PC-9 (cell line): ENCODE measurements at regions not wholly inside any gene's neighbourhood (a gene's known extent, or its start where the extent isn't known, plus 50 kb on each side); places are given as distances from the start of the nearest gene placed in this dataset.

Experiments used
- BruUV-seq: library from RNA; stranded (reverse); fragments of 400-500 nt; replicated peaks from 2 replicates; lab custom pipeline; 2021; lab: Mats Ljungman, UMichigan
- CTCF ChIA-PET: fragments of 300-600 bp; sonication (Branson Sonifier 250); formaldehyde crosslinking; loops from one replicate; lab custom pipeline; 2022; ENCODE audit warnings: antibody characterized with exemption; lab: Charles Lee
- POLR2A ChIA-PET: fragments of 300-600 bp; sonication (Branson Sonifier 250); formaldehyde crosslinking; loops from one replicate; lab custom pipeline; 2022; ENCODE audit warnings: antibody characterized with exemption; ENCODE audit not compliant: unreplicated experiment; lab: Charles Lee
- DNase-seq, 2 experiments: peaks; one replicate each; pipeline versions ENCODE4 v3.0.0 to v3.0.0-alpha.2; 2015 to 2022; ENCODE audit warnings: mixed read lengths in 1 of 2
- H2AFZ ChIP-seq: fragments of 200-600 bp; sonication (generic); 2 replicates; pipeline ENCODE4 v1.8.1; 2017; ENCODE audit warnings: antibody characterized with exemption
- H3F3A ChIP-seq: fragments of 200-600 bp; sonication (generic); 2 replicates; pipeline ENCODE4 v1.8.1; 2017; ENCODE audit warnings: antibody characterized with exemption, mild to moderate bottlenecking, low read depth; ENCODE audit not compliant: insufficient read depth
- H3K27ac ChIP-seq: fragments of 200-600 bp; sonication (generic); 2 replicates; pipeline ENCODE4 v1.6.1; 2016; ENCODE audit warnings: mixed run types
- H3K27me3 ChIP-seq: fragments of 200-600 bp; sonication (generic); 2 replicates; pipeline ENCODE4 v1.6.1; 2016; ENCODE audit warnings: low read depth, mixed run types; ENCODE audit not compliant: insufficient read depth
- H3K36me3 ChIP-seq: fragments of 200-600 bp; sonication (generic); 2 replicates; pipeline ENCODE4 v1.6.1; 2016; ENCODE audit warnings: low read depth, mixed run types
- H3K4me1 ChIP-seq: fragments of 200-600 bp; sonication (generic); replicated peaks from 2 replicates; pipeline ENCODE4 v1.6.1; 2016; ENCODE audit warnings: mixed run types; ENCODE audit not compliant: insufficient read depth
- H3K4me2 ChIP-seq: fragments of 200-600 bp; sonication (generic); 2 replicates; pipeline ENCODE4 v1.6.1; 2017; ENCODE audit warnings: mixed run types
- H3K4me3 ChIP-seq: fragments of 200-600 bp; sonication (generic); 2 replicates; pipeline ENCODE4 v1.6.1; 2016; ENCODE audit warnings: mixed run types
- H3K79me2 ChIP-seq: fragments of 200-600 bp; sonication (generic); 2 replicates; pipeline ENCODE4 v1.6.1; 2017; ENCODE audit warnings: low read depth, mixed run types
- H3K9me2 ChIP-seq: fragments of 200-600 bp; sonication (generic); 2 replicates; pipeline ENCODE4 v1.8.1; 2017; ENCODE audit warnings: mild to moderate bottlenecking; ENCODE audit not compliant: insufficient read depth
- H3K9me3 ChIP-seq: fragments of 200-600 bp; sonication (generic); 2 replicates; pipeline ENCODE4 v1.8.1; 2016; ENCODE audit warnings: low read depth; ENCODE audit not compliant: insufficient read depth
- H4K20me1 ChIP-seq: fragments of 200-600 bp; sonication (generic); 2 replicates; pipeline ENCODE4 v1.8.1; 2017; ENCODE audit not compliant: insufficient read depth
- CTCF ChIP-seq: fragments of 200-600 bp; sonication (generic); conservative IDR thresholded peaks from 2 replicates; pipeline ENCODE4 v1.6.1; 2017; ENCODE audit warnings: mixed run types, antibody characterized with exemption, mild to moderate bottlenecking, moderate library complexity
- EZH2 ChIP-seq: fragments of 200-600 bp; sonication (generic); IDR thresholded peaks from 2 replicates; pipeline ENCODE4 v1.8.0; 2017; ENCODE audit warnings: antibody characterized with exemption, low read depth
- intact Hi-C: fragments of 100-400 bp; cut with micrococcal nuclease; formaldehyde crosslinking; loops from one replicate; pipeline ENCODE4 v1.10.0; 2022; ENCODE audit not compliant: unreplicated experiment

GRCh38 chr19:31694761-31695160 is 345.5 kb upstream of the TSHZ3 start:
- intact Hi-C loops = no loop called here
- Histone ChIP-seq H3K4me3 (no peak overlapping the region), H3K79me2 (no peaks in the 10 kb centered on the region), H3K9me3 (no peaks in the 10 kb centered on the region), H3F3A (no peaks in the 10 kb centered on the region), H3K4me2 (no peak overlapping the region), H3K27me3 (peaks cover 4% of the 10 kb centered on the region; the same call in 1 of the 2 replicates), H3K4me1 (no peaks in the 10 kb centered on the region), H4K20me1 (no peaks in the 10 kb centered on the region), H3K9me2 (no peaks in the 10 kb centered on the region), H3K36me3 (no peaks in the 10 kb centered on the region), H2AFZ (no peak overlapping the region), H3K27ac (no peak overlapping the region)
- ChIA-PET CTCF (no interaction called here), POLR2A (no interaction called here)
- no peak for TF ChIP-seq EZH2
- TF ChIP-seq CTCF = no peak
- DNase-seq = no peak
- no TSS peak for BruUV-seq

- no peaks in the 10 kb centered on the region for H3K9me3 ChIP-seq
- TF ChIP-seq EZH2 (no peak), CTCF (no peak)
- no peaks in the 10 kb centered on the region for H3K27me3 ChIP-seq
- DNase-seq = no peak
- H3K4me3 ChIP-seq = no peak overlapping the region
- no peaks in the 10 kb centered on the region for H3K4me1 ChIP-seq
- CTCF ChIA-PET = no interaction called here
- H3K4me2 ChIP-seq = no peak overlapping the region
- no peaks in the 10 kb centered on the region for H3K36me3 ChIP-seq
- POLR2A ChIA-PET = no interaction called here
- intact Hi-C loops = no loop called here
- H3K27ac ChIP-seq = no peak overlapping the region
- no peaks in the 10 kb centered on the region for H3K9me2 ChIP-seq
- no peaks in the 10 kb centered on the region for H3K79me2 ChIP-seq
- BruUV-seq = no TSS peak
- no peaks in the 10 kb centered on the region for H3F3A ChIP-seq
- H4K20me1 ChIP-seq = 0 out of 2 replicates have a peak, but pooled peaks cover 2% of the 10 kb centered on the region
- no peak overlapping the region for H2AFZ ChIP-seq
These were observed 350.2 kb upstream of the TSHZ3 start for GRCh38 chr19:31699421-31699820.

GRCh38 chr19:31701146-31701545 is 351.9 kb upstream of the TSHZ3 start:
- no peaks in the 10 kb centered on the region for H3F3A ChIP-seq
- H3K27me3 ChIP-seq = no peaks in the 10 kb centered on the region
- BruUV-seq = no TSS peak
- no peak overlapping the region for H2AFZ ChIP-seq
- H3K4me3 ChIP-seq = no peak overlapping the region
- no peaks in the 10 kb centered on the region for H3K4me1 ChIP-seq
- TF ChIP-seq CTCF (no peak), EZH2 (no peak)
- H3K9me3 ChIP-seq = no peaks in the 10 kb centered on the region
- no peak for DNase-seq
- no peak overlapping the region for H3K27ac ChIP-seq
- ChIA-PET POLR2A (interaction anchor here (0.6 kb wide), 1 partner anchor 48 kb away, joined by 3 read pairs; no protein-coding TSS in a partner anchor), CTCF (no interaction called here)
- no peaks in the 10 kb centered on the region for H3K36me3 ChIP-seq
- no peak overlapping the region for H3K4me2 ChIP-seq
- no peaks in the 10 kb centered on the region for H3K79me2 ChIP-seq
- intact Hi-C loops = no loop called here
- 0 out of 2 replicates have a peak, but pooled peaks cover 2% of the 10 kb centered on the region for H4K20me1 ChIP-seq
- H3K9me2 ChIP-seq = no peaks in the 10 kb centered on the region
